HG03095 (cell line): ENCODE measurements at regions not wholly inside any gene's neighbourhood (a gene's known extent, or its start where the extent isn't known, plus 50 kb on each side); places are given as distances from the start of the nearest gene placed in this dataset.
"Not testable (repeated sequence)": the region's sequence is repeated elsewhere in the genome, so short reads cannot be mapped to it uniquely, and the experiment has no call there.

Experiments used
- ATAC-seq: cut with Tn5 transposase; IDR thresholded peaks from one replicate; pipeline ENCODE4 v1.9.1; 2021; ENCODE audit warnings: moderate library complexity; ENCODE audit not compliant: unreplicated experiment

DNA sequence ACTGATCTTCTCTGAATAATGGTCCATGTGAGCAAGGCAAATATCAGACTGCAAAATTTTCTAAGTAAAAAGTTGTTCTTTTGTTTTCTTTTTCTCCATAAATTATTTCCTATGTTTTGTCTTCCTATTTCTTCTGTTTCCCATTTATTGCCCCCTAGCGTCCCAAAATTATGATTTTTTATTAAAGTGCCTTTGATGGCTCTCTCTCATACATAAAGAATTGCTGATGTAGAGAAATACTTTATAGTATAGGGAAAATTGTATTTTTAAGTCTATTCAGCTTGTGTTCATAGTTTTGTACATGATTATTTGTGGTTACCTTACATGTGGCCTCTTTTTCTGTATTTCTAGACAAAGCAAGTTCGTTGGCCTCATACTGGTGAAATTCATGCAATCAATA is 1031.2 kb downstream of the EFNA5 start:
- no peak for ATAC-seq

GRCh38 chr5:106637275-106637674 is 1033.5 kb downstream of the EFNA5 start:
- ATAC-seq, result no peak

GRCh38 chr5:106634375-106634774 is 1036.4 kb downstream of the EFNA5 start:
- ATAC-seq, result no peak

GRCh38 chr5:106633825-106634224 is 1036.9 kb downstream of the EFNA5 start:
- no peak for ATAC-seq

- not testable (repeated sequence) for ATAC-seq
Measured at GRCh38 chr5:106628456-106628855, 1042.3 kb downstream of the EFNA5 start.

DNA sequence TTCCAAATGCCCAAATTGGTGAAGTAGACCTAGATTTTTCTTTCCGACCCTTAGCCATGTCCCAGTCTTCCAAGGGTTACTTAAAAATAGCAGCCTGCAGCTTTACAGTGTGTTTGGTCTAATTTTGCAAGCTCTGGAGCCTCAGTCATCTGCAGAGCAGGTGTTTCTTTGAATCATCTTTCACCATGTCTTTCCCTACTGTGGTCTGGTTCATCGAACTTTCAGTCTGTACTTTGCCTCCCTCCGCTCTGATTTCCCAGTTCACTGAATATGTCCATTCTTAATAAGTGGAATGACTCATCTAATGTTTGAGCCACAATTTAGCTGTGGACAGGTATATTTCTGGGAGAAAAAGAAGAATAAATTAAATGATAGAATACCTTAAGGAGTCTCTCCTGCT is 1060.7 kb downstream of the EFNA5 start:
- no peak for ATAC-seq

GRCh38 chr5:106601620-106602019 is 1069.1 kb downstream of the EFNA5 start:
- ATAC-seq, result peak; percentile 70

- no peak for ATAC-seq
Measured at GRCh38 chr5:106600803-106601202, 1069.9 kb downstream of the EFNA5 start.

- no peak for ATAC-seq
Measured at GRCh38 chr5:106595864-106596263, 1074.9 kb downstream of the EFNA5 start.

- ATAC-seq, result no peak
Measured at GRCh38 chr5:106584268-106584667, 1086.5 kb downstream of the EFNA5 start.

DNA sequence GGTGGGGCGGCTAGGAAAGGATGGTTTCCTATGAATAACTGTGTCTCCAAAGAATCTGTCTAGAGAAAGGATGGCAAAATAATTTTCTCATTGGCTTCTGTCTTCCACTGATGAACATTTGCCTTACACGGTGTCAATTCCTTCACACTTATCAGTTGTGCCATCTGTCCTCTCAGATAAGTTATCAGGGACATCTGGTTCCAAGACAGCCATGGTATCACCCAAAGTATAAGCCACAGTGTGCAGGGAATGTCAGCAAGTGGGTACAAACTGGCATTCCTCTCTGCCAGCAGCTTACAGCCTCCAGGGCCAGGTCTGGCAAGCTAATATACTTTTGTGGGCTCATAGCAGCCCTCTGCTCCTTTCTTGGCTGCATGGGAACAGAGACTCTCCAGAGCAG is 1092.0 kb downstream of the EFNA5 start:
- no peak for ATAC-seq

GRCh38 chr5:106574820-106575219 is 1095.9 kb downstream of the EFNA5 start:
- no peak for ATAC-seq

DNA sequence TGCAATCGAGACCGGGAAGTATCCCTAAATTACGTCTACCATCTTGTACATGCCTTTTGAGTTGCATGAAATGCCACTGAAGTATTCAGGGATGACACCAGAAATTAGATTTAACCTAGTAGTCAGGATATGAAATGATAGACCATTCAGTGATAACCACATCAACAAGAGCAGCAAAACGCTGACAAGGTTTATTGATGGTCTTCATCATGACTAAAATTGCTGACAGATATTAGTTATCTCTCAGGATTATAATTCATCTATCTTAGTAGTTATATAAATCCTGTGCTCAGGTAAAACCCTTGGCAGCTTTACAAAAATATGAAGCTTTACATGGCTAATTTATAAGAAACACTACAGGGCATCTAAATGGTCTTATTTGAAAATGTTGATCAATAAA is 1104.7 kb downstream of the EFNA5 start:
- no peak for ATAC-seq

DNA sequence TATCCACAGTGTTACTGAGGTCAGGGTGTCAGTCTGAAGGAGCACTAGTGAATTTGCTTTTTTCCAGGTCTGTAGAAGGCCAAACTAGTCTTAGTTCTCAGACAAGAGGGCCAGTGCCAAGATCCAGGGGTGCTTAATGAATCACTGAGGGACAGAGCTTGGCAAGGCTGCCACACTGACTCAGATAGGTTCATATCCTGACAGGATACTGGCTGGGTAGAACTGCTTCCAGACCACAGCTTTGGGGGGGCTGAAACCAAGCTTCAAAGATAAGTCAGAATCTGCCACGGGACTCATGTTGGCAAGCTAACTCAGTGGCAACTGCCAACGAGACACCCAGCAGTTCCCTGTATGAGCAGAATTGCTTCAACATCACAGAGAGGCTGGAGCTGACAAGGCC is 1125.4 kb downstream of the EFNA5 start:
- ATAC-seq, result no peak

GRCh38 chr5:106543330-106543729 is 1127.4 kb downstream of the EFNA5 start:
- no peak for ATAC-seq

DNA sequence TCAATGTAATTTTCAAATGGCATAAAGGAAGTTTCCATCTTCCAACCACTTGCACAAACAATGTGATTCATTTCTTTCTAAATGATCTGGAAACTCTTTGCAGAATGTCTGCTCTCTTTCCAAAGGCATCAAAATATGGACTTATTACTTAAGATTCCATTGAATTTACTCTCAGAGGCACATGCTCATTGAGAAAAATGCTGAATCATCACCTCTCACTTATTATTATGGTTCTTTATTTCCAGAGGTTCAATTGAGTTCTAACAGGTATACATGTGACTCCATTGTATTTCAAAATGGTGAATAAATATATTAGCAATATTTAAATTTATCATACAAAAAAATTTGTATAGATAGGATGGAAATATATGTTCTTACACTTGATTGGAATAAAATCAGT is 1140.6 kb downstream of the EFNA5 start:
- no peak for ATAC-seq

DNA sequence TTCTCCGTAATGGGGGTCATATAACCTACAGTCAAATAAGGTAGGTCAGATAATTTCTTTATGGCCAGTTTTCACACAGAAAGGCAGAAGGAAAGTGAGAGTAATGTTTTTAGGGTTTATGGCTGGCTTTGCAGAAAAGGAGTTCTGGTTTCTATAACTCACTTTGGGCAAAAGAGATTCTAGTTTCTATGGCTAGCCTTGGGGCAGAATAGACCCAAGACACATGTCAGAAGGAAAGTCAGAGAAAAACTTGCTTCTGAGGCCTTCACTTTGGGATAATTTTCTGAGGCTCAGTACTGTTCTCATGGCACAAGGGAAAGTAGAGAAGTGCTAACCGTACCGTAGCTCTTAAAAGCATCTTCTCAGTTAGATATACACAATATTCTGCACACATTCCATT is 1145.3 kb downstream of the EFNA5 start:
- ATAC-seq, result no peak

- ATAC-seq, result no peak
Measured at GRCh38 chr5:106523852-106524251, 1146.9 kb downstream of the EFNA5 start.

DNA sequence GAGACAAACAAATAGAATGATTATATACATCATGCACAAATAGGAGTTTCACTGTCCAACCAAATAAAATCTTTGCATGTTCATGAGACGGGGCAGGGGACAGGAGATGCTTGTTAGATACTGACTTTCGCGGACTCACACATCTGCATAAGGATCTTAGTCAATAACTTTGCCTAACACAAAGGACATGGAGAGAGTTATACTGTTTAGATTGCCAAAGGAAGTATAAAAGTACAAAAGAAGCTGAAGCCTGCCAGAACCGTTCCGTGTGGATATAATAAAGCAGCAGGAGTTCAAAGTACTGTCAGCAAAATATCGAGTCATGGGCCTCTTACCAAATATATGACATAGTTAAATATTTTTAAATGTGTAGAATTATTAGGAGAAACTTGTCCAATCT is 1148.4 kb downstream of the EFNA5 start:
- ATAC-seq, result no peak

GRCh38 chr5:106521701-106522100 is 1149.0 kb downstream of the EFNA5 start:
- ATAC-seq, result no peak

- ATAC-seq, result no peak
Measured at GRCh38 chr5:106510321-106510720, 1160.4 kb downstream of the EFNA5 start.

GRCh38 chr5:106508894-106509293 is 1161.8 kb downstream of the EFNA5 start:
- no peak for ATAC-seq

DNA sequence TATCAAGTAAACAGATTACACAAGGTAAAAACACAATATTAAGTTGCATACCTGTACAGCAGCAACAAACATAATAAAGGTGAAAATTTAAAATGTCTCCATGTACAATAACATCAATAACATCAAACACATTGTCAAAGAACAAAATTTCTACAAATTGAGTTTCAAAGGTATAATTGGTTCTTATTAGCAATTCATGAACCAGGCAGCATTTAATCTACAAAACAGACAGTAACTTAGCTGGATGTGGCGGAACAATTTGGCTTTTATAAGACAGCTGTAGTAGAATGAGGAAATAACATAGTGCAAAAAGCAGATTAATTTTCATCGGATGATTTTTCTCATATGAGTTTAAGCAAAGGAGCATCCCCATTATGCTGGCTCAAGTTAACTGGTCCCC is 1176.8 kb downstream of the EFNA5 start:
- no peak for ATAC-seq

GRCh38 chr5:106489004-106489403 is 1181.7 kb downstream of the EFNA5 start:
- ATAC-seq, result no peak
